SU-DHL-6 (cell line): ENCODE measurements at regions not wholly inside any gene's neighbourhood (a gene's known extent, or its start where the extent isn't known, plus 50 kb on each side); places are given as distances from the start of the nearest gene placed in this dataset.

Experiments
- CTCF ChIP-seq: fragments of 200-600 bp; sonication (generic); IDR thresholded peaks from one replicate; pipeline ENCODE4 v1.5.1; 2017; ENCODE audit warnings: antibody characterized with exemption, mild to moderate bottlenecking, low read length, moderate library complexity; ENCODE audit not compliant: insufficient read depth, poor library complexity, severe bottlenecking
- EZH2phosphoT487 ChIP-seq: fragments of 200-600 bp; sonication (generic), shearing (Covaris generic); conservative IDR thresholded peaks from 2 replicates; pipeline ENCODE4 v1.6.1; 2018; ENCODE audit warnings: mild to moderate bottlenecking, antibody characterized with exemption, low read length, moderate library complexity, mixed read lengths

- TF ChIP-seq CTCF, result no peak
- TF ChIP-seq EZH2phosphoT487, result no peak
These were observed 131.9 kb downstream of the GRIN2B start for GRCh38 chr12:13849456-13849855.
